HepG2 (cell line): ENCODE measurements at regions not wholly inside any gene's neighbourhood (a gene's known extent, or its start where the extent isn't known, plus 50 kb on each side); places are given as distances from the start of the nearest gene placed in this dataset.

Experiments
- CREB1 ChIP-seq, 2 experiments: fragments of 450-650 bp in 1 of 2; IDR thresholded peaks; 2 replicates each; pipeline ENCODE4 v1.6.1; 2016 to 2017; ENCODE audit warnings: control low read depth in 1 of 2, mild to moderate bottlenecking in 1 of 2, missing compliant biosample characterization in 1 of 2, missing genetic modification characterization in 1 of 2
- DMAP1 ChIP-seq: IDR thresholded peaks from 2 replicates; pipeline ENCODE4 v1.6.1; 2016
- MED1 ChIP-seq: sonication (generic); formaldehyde crosslinking; IDR thresholded peaks from 2 replicates; pipeline ENCODE4 v1.4.0; 2020; ENCODE audit warnings: missing genetic modification reagents
- NCOA1 ChIP-seq: sonication (generic); formaldehyde crosslinking; IDR thresholded peaks from 2 replicates; pipeline ENCODE4 v1.9.0; 2021; ENCODE audit warnings: missing genetic modification reagents
- NONO ChIP-seq, 2 experiments: fragments of 450-650 bp in 1 of 2; sonication (generic) in 1 of 2; formaldehyde crosslinking in 1 of 2; IDR thresholded peaks in 1 of 2; conservative IDR thresholded peaks in 1 of 2; 2 replicates each; pipeline versions ENCODE4 v1.6.1 to v1.8.0; 2017 to 2022; ENCODE audit warnings: mild to moderate bottlenecking in 1 of 2, missing genetic modification reagents in 1 of 2, moderate library complexity in 1 of 2
- SAFB2 ChIP-seq: sonication (generic); formaldehyde crosslinking; IDR thresholded peaks from 2 replicates; pipeline ENCODE4 v1.5.1; 2020; ENCODE audit warnings: missing genetic modification reagents, low read depth, mild to moderate bottlenecking, borderline replicate concordance
- SOX13 ChIP-seq, 3 experiments: fragments of 450-650 bp in 1 of 3; sonication (generic) in 1 of 3; formaldehyde crosslinking in 1 of 3; IDR thresholded peaks in 2 of 3; conservative IDR thresholded peaks in 1 of 3; 2 replicates each; pipeline versions ENCODE4 v1.5.0 to v1.6.1; 2016 to 2020; ENCODE audit warnings: antibody characterized with exemption in 1 of 3, mild to moderate bottlenecking in 1 of 3, missing compliant biosample characterization in 1 of 3, missing genetic modification reagents in 1 of 3, moderate library complexity in 1 of 3
- ZNF136 ChIP-seq: sonication (generic); formaldehyde crosslinking; IDR thresholded peaks from 2 replicates; pipeline ENCODE4 v1.8.1; 2022; ENCODE audit warnings: low read depth, mild to moderate bottlenecking, moderate library complexity, missing genetic modification reagents
- ZNF614 ChIP-seq: IDR thresholded peaks from 2 replicates; pipeline ENCODE4 v1.6.1; 2018; ENCODE audit warnings: missing biosample characterization, missing genetic modification reagents, inconsistent platforms, borderline replicate concordance
- ZNF788 ChIP-seq: sonication (generic); formaldehyde crosslinking; IDR thresholded peaks from 2 replicates; pipeline ENCODE4 v1.5.0; 2020; ENCODE audit warnings: mild to moderate bottlenecking, missing genetic modification reagents, borderline replicate concordance
- TF ChIP-seq, protein P1 (sequence below): IDR thresholded peaks from 2 replicates; pipeline ENCODE4 v1.6.1; 2016; ENCODE audit warnings: mild to moderate bottlenecking
- TF ChIP-seq, protein P2 (sequence below): sonication (generic); formaldehyde crosslinking; IDR thresholded peaks from 2 replicates; pipeline ENCODE4 v1.4.0; 2020; ENCODE audit warnings: low read depth, mild to moderate bottlenecking, missing genetic modification reagents
- TF ChIP-seq, protein P3 (sequence below): IDR thresholded peaks from 2 replicates; pipeline ENCODE4 v1.6.1; 2016
- TF ChIP-seq, protein P4 (sequence below): sonication (generic); formaldehyde crosslinking; conservative IDR thresholded peaks from 2 replicates; pipeline ENCODE4 v1.8.0; 2022; ENCODE audit warnings: low read depth, missing genetic modification reagents
- TF ChIP-seq, protein P5 (sequence below): sonication (generic); formaldehyde crosslinking; IDR thresholded peaks from 2 replicates; pipeline ENCODE4 v1.8.0; 2022; ENCODE audit warnings: missing genetic modification reagents, mild to moderate bottlenecking, moderate library complexity, borderline replicate concordance

DNA sequence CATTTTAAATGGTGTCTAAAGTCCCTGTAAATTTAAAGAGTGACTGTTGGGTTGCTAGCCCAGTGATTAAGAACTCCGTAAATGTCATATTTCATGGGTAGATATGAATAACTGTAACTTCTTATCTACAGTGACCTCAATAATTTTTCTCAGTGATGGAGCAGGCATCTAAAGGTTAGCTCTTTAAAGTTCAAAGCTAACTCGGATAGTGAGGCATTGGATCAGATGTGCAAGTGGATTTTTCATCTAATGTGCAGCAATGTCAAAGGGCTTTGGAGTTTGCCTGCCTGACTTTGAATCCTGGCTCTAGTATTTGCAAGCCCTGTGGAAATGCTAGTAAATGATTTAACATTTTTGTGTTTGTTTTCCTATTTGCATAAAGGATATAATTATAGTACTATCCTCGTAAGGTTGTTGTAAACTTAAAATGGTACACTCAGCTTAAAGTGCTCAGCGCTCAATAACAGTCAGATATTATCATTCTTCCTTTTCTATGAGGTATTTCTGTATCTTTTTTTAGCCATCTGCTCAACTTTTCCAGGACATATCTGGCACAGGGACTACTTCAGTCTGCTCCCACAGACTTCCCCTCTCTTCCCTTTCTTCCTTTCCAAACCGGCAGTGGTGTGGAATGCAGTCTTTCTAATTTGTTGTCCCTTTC, 163.7 kb upstream of the ELL2 start (continued):
- TF ChIP-seq SAFB2 (CRISPR knock-in tag) (no peak), NONO (IDR thresholded peaks at IDR 0.05) (no peak), NONO (CRISPR knock-in tag; conservative IDR thresholded peaks at IDR 0.05) (0 out of 2 replicates have a peak, but pooled peaks have one; percentile 48), DMAP1 (CRISPR knock-in tag) (no peak), SOX13 (IDR thresholded peaks at IDR 0.05) (no peak), SOX13 (CRISPR knock-in tag; conservative IDR thresholded peaks at IDR 0.05 in 1 of 2, IDR thresholded peaks at IDR 0.05 in 1 of 2) (peak in 1 of 2 experiments; percentile 68; a peak in 2 of 4 replicates), MED1 (peak; percentile 79), ZNF136 (CRISPR knock-in tag) (no peak), ZNF788 (no peak), CREB1 (IDR thresholded peaks at IDR 0.05) (no peak), CREB1 (CRISPR knock-in tag; IDR thresholded peaks at IDR 0.05) (peak; percentile 32; the same call in 1 of the 2 replicates), NCOA1 (no peak), ZNF614 (CRISPR knock-in tag) (peak; percentile 31; the same call in 1 of the 2 replicates)
- TF ChIP-seq, protein P1, sequence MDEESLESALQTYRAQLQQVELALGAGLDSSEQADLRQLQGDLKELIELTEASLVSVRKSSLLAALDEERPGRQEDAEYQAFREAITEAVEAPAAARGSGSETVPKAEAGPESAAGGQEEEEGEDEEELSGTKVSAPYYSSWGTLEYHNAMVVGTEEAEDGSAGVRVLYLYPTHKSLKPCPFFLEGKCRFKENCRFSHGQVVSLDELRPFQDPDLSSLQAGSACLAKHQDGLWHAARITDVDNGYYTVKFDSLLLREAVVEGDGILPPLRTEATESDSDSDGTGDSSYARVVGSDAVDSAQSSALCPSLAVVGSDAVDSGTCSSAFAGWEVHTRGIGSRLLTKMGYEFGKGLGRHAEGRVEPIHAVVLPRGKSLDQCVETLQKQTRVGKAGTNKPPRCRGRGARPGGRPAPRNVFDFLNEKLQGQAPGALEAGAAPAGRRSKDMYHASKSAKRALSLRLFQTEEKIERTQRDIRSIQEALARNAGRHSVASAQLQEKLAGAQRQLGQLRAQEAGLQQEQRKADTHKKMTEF (CRISPR knock-in tag): peak; percentile 38; the same call in 1 of the 2 replicates
- TF ChIP-seq, protein P2, sequence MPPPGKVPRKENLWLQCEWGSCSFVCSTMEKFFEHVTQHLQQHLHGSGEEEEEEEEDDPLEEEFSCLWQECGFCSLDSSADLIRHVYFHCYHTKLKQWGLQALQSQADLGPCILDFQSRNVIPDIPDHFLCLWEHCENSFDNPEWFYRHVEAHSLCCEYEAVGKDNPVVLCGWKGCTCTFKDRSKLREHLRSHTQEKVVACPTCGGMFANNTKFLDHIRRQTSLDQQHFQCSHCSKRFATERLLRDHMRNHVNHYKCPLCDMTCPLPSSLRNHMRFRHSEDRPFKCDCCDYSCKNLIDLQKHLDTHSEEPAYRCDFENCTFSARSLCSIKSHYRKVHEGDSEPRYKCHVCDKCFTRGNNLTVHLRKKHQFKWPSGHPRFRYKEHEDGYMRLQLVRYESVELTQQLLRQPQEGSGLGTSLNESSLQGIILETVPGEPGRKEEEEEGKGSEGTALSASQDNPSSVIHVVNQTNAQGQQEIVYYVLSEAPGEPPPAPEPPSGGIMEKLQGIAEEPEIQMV (CRISPR knock-in tag): no peak
- TF ChIP-seq, protein P3, sequence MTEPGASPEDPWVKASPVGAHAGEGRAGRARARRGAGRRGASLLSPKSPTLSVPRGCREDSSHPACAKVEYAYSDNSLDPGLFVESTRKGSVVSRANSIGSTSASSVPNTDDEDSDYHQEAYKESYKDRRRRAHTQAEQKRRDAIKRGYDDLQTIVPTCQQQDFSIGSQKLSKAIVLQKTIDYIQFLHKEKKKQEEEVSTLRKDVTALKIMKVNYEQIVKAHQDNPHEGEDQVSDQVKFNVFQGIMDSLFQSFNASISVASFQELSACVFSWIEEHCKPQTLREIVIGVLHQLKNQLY (CRISPR knock-in tag): 0 out of 2 replicates have a peak, but pooled peaks have one; percentile 23
- TF ChIP-seq, protein P4, sequence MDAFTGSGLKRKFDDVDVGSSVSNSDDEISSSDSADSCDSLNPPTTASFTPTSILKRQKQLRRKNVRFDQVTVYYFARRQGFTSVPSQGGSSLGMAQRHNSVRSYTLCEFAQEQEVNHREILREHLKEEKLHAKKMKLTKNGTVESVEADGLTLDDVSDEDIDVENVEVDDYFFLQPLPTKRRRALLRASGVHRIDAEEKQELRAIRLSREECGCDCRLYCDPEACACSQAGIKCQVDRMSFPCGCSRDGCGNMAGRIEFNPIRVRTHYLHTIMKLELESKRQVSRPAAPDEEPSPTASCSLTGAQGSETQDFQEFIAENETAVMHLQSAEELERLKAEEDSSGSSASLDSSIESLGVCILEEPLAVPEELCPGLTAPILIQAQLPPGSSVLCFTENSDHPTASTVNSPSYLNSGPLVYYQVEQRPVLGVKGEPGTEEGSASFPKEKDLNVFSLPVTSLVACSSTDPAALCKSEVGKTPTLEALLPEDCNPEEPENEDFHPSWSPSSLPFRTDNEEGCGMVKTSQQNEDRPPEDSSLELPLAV (CRISPR knock-in tag): no peak
- TF ChIP-seq, protein P5, sequence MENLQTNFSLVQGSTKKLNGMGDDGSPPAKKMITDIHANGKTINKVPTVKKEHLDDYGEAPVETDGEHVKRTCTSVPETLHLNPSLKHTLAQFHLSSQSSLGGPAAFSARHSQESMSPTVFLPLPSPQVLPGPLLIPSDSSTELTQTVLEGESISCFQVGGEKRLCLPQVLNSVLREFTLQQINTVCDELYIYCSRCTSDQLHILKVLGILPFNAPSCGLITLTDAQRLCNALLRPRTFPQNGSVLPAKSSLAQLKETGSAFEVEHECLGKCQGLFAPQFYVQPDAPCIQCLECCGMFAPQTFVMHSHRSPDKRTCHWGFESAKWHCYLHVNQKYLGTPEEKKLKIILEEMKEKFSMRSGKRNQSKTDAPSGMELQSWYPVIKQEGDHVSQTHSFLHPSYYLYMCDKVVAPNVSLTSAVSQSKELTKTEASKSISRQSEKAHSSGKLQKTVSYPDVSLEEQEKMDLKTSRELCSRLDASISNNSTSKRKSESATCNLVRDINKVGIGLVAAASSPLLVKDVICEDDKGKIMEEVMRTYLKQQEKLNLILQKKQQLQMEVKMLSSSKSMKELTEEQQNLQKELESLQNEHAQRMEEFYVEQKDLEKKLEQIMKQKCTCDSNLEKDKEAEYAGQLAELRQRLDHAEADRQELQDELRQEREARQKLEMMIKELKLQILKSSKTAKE (CRISPR knock-in tag): no peak
